GM18870 (cell line): ENCODE measurements at regions not wholly inside any gene's neighbourhood (a gene's known extent, or its start where the extent isn't known, plus 50 kb on each side); places are given as distances from the start of the nearest gene placed in this dataset.
"Not testable (repeated sequence)": the region's sequence is repeated elsewhere in the genome, so short reads cannot be mapped to it uniquely, and the experiment has no call there.

Experiments
- ATAC-seq: cut with Tn5 transposase; IDR thresholded peaks from one replicate; pipeline ENCODE4 v1.9.1; 2021; ENCODE audit warnings: moderate library complexity; ENCODE audit not compliant: unreplicated experiment

DNA sequence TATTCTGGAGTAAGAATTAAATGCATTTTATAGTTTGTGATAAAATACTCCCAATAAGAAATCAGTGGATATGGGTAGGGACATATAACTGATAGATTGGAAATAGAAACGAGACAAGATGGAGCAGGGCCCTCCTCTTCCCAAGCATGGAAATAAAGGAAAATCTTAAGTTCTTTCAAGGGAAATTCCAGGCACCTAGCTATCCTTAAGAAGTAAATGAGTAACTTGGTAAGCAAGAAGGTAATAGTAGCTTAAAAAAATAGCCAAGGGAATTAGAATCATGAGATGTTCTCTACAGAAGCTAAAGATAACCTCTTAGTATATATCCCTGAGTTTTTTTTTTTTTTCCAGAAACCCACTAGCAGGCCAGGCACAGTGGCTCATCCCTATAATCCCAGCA lies 105.5 kb upstream of the FAM3C start:
- no peak for ATAC-seq

DNA sequence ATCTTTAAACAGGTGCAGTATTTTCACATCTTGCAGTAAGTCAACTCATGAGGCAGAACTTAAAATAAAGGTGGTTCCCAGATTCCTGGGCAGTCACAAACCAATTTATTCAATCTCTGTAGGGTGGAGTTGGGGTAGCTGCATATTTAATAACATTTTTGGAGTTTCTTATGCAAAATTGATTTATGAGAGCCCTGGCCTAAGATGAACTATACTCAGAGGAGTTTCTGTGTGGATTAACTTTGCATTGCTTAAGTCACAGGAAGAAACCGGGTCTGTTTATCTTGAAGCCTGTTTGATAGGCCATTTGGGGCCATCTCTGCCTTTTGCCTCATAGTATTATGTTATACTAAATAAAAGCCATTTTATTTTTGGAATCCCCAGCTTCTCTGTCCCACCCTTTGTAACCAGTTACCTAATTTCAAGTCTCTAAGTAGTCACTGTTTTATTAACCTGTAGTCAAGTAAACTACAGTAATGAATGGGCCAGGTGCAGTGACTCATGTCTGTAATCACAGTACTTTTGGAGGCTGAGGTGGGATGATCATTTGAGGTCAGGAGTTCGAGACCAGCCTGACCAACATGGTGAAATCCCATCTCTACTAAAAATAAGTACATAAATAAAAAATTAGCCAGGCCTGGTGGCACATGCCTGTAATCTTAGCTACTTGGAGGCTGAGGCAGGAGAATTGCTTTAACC lies 104.4 kb upstream of the FAM3C start:
- ATAC-seq, result peak; percentile 42

DNA sequence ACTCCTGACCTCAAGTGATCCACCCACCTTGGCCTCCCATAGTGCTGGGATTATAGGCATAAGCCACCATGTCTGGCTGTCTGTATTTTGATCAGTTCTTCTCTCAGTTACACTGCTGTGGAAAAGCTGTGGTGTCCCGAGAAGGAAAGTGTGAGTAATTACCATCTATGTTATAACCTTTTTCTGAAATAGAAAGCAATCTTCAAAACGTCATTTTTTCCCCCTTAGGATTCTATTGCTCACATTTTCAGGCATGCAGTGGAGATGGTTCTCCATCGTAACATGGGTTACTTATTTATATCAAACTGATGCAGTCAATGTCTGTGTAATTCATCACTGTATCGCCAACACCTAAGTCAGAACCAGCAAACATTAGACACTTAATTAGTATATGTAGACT lies 103.5 kb upstream of the FAM3C start:
- no peak for ATAC-seq

DNA sequence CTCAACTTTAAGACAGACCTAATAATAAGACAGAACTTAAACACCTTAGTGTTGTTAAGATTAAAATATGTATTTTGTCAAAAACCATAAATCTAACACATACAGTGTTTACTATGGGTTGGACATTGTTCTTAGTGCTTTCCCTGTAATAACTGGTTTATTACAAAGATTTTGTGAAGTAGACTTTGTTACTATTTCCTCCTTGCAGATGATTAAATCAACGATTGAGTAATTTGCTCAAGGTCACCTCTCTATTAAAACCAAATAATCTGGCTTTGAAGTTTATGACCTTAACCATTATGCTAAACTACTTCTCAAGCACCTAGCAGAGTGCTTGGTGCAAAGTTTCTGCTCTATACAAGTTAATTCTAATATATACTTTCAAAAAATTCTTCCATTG lies 102.7 kb upstream of the FAM3C start:
- ATAC-seq, result no peak

DNA sequence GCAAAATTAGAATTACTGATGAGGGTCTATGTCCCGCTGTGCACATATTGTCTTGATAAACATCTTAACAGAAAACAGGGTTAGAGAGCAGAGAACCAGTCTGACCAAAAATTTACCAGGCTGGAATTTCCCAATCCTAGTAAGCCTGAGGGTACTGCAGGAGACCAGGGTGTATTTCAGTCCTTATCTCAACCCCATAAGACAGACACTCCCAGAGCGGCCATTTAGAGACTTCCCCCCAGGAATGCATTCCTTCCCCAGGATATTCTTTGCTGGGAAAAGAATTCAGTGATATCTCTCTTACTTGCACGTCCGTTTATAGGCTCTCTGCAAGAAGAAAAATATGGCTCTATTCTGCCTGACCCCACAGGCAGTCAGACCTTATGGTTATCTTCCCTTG lies 101.4 kb upstream of the FAM3C start:
- ATAC-seq, result not testable (repeated sequence)

DNA sequence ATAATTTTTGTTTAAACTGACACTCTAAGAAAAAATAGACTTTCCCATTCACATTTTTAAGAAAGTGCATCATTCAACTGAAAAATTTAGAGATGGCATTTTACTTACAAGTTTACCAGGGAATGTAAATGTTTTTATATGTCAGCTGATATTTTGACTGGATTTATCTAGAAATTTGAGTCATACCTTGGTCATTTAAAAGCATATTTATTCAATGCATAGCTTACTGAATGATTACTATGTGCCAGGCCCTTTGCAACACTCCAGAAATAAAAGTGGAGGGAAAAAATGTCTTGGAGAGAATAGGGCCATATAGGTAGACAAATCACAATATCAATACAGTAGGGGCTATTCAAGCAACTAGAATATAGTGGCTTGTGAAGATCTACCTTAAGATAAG lies 98.4 kb upstream of the FAM3C start:
- ATAC-seq, result no peak

DNA sequence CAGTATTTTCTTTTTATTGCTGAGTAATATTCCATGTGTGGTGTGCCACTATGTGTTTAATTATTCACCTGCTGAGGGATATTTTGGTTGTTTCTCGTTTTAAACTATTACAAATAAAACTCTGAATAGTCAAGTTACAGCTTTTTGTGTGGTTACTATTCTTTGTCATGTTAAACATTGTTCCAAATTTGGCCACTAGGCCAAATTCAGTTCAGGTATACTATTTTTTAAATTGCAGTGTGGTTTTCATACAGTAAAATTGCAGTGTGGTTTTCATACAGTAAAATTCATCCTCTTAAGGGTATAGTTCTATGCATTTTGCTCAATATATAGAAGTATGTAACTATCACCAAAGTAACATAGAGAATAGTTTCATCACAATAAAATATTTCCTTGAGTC lies 97.4 kb upstream of the FAM3C start:
- no peak for ATAC-seq

DNA sequence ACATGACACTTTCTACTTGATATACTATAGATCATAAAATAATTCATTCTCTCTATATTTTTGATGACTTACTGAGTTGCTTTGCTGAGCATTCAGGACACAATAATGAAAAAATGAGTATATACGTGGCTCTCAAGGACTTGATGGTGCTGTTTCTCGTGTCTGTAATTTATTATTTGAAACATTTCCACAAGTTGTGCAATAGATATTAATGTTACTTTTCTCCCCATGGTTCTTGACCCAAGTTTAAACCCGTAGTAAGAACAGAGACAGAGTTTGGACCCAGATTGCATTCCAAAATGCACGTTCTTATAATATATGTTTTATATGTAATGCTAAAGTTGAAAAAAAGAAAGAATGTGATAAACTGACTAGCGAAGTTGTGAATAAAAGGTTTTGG lies 94.2 kb upstream of the FAM3C start:
- ATAC-seq, result no peak

DNA sequence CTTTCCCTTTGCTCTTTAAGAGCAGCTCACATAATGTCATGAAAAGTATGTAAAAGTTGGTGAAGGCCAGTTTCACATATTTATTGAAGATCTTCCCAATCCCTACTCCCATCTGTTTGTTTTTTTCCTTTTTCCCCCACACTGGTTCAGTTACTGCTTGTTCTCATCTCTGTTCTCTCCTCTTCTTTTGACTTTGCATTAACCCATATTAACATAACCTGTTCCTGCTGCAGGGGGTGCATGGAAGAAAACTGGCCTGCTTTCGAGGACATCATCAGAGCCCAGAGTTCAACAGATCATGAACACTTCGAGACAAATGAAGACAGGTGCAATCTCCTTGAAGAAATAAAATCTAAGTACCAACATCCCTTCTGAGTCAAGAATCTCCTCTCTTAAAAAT lies 93.3 kb upstream of the FAM3C start:
- no peak for ATAC-seq

DNA sequence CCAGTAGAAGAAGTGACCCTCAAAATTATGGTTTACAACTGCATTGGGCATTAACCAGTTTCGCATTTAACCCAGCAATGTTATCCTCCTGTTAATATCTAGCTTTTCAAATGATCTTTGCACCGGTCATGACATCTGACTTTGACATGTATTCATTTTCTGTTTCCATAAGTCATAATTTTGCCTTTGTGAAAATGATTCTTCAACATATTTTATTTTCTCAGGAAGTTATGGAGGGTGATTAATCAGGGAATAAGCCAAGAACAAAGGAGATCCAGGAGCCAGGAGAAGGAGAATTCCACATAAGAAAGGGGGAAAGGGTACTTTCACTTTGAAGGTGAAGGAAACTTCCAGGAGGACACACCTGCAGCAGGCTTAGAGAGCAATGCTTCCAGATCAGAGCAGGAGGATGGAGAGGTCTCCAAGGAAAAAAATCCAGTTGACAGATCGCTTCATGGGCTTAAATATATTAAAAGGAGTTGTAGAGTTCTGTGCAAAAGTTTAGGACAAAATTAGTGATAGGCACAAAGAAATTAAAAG lies 92.1 kb upstream of the FAM3C start:
- ATAC-seq, result no peak

DNA sequence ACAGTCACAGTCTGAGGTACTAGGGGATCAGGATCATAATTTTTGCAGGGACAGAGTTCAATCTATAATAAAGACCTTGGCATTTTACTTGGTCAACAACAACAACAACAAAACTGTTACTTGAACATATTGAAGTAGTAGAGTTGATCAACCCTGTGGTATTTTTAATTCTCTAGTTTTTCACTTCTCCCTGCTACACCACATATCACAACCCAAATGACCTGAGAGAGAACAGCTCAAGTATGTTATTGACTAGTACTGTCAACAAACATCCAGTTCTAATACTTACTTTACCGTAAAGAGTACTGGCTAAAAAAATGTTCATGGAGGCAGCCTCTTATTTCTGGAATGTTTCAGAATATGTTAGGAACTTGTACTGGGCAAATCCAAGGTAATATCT lies 90.5 kb upstream of the FAM3C start:
- ATAC-seq, result no peak

DNA sequence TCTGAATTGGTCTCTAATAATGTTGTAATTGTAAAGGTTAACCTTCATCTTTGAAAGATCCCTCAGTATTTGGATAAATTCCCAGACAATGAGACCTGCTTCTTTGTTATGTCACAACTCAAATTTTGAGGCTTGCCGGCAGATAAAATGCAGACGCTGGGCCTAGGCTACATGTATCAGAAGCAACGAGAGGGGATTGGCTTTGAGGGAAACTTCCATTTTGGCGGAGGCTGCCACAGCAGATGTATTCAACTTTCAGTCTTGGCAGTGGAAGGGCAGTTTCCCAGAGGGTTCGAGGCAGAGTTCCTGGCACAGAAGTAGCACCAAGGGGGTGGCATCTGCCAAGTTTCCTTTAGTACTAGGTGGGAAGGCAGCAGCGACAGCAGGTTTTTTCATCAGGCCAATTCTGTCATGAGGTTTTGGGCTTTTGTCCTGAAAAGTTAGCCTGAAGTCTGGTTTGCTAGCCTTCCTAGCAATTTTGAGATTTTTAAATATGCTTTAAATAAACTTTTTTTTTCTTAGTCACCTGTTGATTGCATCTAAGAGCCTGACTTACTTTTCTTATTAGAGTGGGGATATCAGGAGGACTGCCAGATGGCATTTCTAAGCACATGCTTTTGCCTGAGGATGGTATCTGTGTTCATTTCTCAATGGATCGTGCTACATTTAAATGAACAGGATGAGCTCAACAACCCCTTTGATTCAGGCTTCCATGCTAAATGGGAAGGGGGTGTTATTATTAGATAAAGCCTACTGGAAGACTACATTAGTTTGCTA lies 89.5 kb upstream of the FAM3C start:
- no peak for ATAC-seq

DNA sequence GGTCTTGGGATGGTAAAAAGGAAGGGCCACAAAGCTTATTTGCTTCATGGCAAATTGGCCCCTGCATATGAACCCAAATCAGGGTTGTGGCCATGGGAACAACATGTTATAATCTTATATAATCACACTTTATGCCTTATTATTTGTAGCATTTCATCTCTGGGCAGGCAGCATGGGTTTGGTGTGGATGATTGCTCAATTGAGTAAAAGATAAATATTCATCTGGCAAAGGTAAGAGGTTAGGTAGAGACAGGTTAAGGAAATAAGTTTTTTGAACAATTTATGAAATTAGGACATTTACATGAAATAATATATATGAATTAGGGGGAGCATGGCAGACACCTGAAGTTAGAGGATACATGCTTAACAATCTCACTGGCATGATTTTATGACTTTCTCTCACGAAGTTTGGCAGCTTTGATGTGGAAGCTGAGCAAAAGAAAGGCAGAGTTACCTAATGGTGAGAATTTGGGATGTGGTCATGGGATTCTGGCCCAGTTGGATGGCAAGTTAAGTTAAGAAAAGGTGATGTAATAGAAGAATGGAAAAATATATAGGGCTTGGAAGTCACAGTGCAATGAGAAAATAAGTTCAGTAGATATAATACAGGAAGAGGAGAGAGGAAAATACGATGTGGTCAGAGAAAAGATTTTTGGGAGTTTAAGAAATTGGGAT lies 88.1 kb upstream of the FAM3C start:
- ATAC-seq, result no peak

DNA sequence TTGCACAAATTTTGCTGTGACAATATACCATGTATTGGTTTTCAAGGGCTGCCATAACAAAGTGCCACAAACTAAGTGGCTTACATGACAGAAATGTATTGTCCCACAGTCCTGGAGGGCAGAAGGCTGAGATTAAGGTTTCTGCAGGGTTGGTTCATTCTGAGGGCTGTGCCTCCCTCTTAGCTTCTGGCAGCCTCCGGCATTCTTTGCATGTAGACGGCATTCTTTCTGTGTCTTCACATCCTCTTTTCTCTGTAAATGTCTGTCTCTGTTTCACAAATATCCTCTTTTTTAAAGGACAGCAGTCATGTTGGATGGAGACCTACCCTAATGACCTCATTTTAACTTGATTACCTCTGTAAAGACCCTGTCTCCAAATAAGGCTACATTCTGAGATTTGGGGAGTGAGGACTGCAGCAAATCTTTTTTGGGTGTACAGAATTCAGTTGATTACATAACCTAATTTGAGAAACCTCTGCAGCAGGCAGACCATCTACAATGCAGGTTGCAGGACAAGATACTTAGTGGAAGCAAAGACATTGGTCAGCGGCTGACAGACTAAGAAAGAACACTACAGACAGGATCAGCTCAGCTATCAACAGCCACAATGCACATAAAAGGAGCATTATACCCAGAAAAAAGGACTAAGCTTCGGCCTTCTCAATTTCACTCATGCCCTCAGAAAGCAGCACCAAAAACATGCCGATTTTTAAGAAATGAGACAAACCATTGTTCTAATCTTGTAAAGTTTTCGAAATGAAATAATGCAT lies 84.6 kb upstream of the FAM3C start:
- ATAC-seq, result no peak

DNA sequence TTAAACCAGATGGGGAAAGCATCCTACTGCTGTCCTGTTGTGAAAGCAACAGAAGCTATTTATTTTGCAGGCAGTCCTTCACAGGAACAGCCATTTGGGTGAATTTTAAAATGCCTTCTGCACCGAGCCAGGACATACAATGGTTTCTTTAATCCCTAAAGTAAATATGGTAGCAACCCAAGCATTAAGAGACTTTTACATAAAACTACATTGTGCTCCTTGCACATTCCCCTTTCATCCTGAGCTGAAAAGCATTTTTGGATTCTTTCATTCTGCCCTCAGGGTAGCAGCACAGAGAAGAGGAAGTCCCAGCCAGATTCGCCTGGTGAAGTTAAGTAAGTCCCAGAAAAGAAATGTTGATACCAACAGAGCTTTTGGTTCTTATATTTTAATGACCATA lies 84.0 kb upstream of the FAM3C start:
- no peak for ATAC-seq

DNA sequence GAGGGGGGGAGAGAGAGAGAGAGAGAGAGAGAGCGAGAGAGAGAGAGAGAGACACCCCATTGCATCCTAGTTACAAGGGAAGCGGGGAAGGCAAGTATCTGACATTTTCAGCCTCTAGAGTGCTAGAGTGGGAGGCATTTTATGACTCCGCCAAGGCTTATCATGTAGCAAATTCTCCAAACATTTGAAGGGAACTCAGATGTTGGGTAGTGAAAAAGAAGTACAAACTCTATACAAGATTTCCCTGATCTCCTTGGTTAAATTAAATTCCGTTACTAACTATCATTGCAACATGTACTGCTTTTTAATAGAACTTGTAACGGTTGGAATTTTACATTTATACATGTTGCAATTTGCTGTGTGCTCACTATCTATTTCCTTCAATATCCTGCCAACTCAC lies 83.4 kb upstream of the FAM3C start:
- no peak for ATAC-seq

DNA sequence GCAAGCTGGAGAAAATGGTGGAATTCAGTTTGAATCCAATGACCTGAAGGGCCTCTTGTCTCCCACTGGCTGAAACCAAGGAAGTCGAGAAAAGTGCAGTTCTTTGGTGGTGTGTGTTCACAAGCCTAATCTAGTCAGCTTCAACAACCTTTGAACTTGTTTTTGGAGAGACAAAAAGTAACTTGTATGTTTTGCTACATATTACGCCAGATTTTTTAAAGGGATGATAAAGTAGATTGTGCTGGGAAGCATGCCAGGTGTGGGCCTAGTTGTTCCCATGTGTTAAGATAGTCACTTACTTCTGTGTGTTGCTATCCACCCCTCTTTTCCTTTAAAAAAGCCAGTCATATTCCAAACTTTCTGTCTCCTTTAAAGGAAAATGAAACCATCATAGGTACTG lies 79.7 kb upstream of the FAM3C start:
- ATAC-seq, result no peak

DNA sequence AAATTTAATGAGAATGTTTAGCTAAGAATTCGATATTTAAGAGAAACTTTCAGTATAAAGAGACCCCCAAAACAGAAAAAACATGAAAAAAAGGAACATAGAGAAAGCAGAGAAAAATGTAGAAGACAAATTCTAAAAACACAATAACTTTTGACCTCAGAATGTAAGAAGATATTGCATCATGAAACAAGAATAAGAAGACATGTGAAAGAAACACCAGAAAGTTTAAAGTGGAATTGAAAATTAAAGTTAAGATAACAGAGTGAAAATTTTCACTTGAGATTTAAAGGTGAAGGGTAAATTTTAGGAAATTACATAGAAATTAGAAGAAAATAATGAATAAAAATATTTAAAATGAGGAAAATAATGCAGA lies 78.2 kb upstream of the FAM3C start:
- ATAC-seq, result no peak

DNA sequence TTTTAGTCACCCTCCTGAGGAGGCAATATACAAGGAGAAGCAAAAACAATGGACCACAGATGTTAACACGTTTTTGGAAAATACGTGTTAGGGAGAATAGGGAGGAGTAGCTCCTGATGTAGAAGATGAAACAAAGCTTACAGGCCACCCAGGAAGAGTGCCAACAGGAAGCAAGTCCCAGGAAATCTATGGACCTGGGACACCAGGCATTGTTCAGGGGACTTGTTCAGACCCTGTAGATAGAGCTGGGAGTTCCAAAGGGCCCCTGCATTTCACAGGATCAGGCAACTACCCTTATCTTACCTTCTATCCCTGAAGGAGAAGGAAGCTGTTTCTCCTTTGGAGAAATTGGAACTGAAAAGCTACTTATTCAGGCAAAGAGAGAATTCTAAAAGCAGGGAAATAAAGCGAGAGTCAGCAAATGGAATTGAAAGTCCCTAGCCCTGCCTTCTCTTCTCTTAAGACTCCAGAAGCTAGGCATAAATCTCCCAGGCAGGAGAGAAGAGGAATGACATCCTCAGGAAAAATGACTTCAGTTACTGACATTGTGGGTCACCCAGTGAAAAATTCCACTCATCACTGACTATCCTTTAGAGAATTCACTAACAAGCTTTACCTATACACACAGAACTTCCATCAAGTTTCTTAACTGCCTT lies 77.7 kb upstream of the FAM3C start:
- ATAC-seq, result no peak

DNA sequence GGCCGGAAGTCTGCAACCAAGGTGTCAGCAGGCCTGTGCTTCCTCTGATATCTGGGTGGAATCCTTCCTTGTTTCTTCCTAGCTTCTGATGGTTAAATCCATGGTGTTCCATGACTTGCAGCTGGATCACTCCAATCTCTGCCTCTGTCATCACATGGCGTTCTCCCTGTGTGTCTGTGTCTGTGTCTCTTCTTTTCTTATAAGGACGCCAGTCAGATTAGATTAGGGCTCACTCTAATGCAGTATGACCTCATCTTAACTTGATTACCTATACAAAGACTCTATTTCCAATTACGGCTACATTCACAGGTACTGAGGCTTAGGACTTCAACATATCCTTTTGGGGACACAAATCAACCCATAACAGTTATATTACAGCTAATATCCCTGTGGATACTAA lies 70.3 kb upstream of the FAM3C start:
- ATAC-seq, result no peak

DNA sequence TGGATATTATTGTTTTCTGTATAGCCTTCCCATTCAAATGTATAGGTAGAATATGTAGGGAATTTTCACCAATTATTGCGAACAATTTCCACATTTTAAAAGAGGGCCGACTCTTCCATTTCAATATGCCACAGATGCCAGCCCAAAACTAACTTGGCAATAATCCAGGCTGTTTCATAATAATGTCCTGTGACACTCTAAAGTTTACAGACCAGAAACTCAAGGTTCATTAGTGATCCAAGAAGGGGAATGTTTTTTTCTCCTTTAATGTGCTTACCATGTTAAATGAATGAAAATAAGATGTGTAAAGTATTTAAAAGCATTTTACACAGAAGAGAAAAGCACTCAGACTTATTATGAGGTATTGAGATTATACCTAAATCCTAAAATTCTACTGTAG lies 63.0 kb upstream of the FAM3C start:
- no peak for ATAC-seq
